Adrenal gland (tissue), 5 donors: ENCODE measurements at regions not wholly inside any gene's neighbourhood (a gene's known extent, or its start where the extent isn't known, plus 50 kb on each side); places are given as distances from the start of the nearest gene placed in this dataset.

Source experiments
- CTCF ChIP-seq, 6 experiments: fragments of 450-650 bp in 4 of 6; fragments of 200-600 bp in 2 of 6; sonication (generic) in 1 of 6; IDR thresholded peaks; 1 replicate in 5 of 6; 2 replicates in 1 of 6; pipeline versions ENCODE4 v1.5.1 to v1.8.0; 2016 to 2021; ENCODE audit warnings: antibody characterized with exemption in 6 of 6, mild to moderate bottlenecking in 2 of 6, moderate library complexity in 1 of 6
- POLR2A ChIP-seq, 2 donors: fragments of 450-650 bp; IDR thresholded peaks; one replicate each; pipeline ENCODE4 v1.6.1; 2017; ENCODE audit warnings: antibody characterized with exemption in 2 of 2, mild to moderate bottlenecking in 2 of 2, moderate library complexity in 1 of 2
- donor health status: DM: no; HTN: no; CAD: no.

GRCh38 chr12:74441872-74442271, 95.8 kb upstream of the ATXN7L3B start:
- TF ChIP-seq CTCF (IDR thresholded peaks at IDR 0.05) (no peak), POLR2A (IDR thresholded peaks at IDR 0.05) (no peak)
